GM19438 (cell line): ENCODE measurements at regions not wholly inside any gene's neighbourhood (a gene's known extent, or its start where the extent isn't known, plus 50 kb on each side); places are given as distances from the start of the nearest gene placed in this dataset.

Source experiments
- ATAC-seq: cut with Tn5 transposase; IDR thresholded peaks from one replicate; pipeline ENCODE4 v1.9.1; 2021; ENCODE audit warnings: low read depth; ENCODE audit not compliant: unreplicated experiment

DNA sequence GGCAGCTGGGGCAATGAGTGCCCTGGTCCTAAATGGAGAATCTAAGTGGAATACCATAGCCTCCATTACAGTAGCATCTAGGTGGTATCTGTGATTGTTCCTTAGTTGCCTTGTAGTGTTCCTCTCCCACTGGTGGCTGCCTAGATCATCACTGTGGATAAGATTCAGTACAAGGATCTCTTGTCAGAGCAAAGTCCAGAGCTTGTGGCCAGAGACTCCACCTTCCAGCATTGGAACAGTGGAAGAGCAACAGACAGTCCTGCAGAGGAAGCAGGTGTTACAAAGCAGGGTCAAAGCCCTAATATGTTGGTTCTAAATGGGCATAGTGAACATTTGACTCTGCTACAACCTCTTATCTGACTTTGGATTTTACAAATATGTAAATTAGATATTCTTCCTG is 194.1 kb upstream of the GRIK2 start:
- no peak for ATAC-seq

DNA sequence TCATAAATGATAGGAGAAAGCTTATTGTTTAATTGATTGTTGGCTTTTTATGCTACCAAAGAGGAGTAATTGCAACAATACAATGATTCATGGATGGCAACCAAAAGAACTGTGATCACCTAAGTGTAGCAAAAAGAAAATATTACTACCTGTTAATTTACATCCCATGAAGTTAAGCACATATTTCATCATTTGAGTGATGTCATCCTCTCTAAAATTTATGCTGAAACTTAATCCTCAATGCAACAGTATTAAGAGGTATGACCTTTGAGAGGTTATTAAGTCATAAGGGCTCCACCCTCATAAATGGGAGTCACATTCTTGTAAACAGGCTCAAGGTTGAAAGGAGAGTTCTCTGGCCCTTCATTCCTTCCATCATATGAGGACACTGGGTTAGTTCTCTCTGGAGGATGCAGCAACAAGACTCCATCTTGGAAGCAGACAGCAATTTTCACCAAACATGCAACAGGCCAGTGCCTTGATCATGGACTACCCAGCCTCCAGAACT is 190.6 kb upstream of the GRIK2 start:
- no peak for ATAC-seq

DNA sequence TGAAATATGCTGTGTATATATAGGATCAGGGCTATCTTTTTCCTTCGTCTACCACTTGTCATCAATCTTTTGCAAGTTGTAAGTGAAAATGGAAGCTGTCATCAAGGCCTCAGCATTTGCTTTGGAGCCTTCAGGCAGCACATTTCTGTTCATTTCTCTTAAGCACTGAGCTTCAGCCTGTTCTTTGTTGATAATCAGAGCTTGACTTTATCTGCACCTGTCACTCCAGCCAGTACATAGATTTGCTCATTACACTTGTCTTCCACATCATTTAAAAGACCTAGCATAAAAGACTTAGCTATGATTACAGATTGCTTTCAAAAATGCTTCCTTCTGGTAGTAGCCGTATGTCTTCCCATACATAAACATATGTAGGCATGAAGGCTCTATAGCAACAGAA is 189.8 kb upstream of the GRIK2 start:
- no peak for ATAC-seq

DNA sequence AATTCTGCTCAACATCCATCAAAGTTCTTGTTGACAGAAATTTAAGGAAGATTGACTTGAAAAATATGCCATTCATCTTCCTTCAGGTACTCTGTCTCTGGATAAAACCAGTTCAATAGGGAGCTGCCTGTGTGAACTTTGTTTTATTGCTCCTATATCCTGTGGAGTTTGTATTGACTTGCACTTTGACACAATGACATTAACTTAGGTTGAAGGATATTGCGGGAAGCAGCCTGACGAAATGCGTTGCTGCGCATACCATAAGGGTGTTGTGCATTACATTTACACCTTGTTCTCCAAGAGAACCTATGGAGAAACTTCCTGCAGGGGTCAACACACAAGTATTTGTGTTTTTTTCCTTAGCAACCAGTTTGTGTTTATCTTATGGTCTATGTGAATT is 185.4 kb upstream of the GRIK2 start:
- no peak for ATAC-seq

DNA sequence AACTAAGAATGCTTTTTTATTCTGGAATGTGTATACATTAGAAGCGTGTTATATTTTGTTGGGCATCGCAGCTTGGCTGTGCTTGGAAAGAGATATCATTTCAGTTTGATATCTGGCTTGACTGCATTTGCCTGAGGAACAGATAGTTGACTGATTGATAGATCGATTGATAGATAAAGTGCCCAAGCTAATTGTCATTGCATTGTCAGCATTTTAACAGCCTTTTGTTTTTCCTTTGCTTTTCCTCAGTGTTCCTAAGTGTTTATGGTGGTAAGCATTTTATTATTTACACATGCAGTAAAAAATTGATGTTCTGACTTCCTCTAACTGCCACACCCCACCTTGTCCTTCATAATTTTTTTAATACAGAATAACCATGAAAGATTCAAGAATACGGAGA is 180.9 kb upstream of the GRIK2 start:
- no peak for ATAC-seq

DNA sequence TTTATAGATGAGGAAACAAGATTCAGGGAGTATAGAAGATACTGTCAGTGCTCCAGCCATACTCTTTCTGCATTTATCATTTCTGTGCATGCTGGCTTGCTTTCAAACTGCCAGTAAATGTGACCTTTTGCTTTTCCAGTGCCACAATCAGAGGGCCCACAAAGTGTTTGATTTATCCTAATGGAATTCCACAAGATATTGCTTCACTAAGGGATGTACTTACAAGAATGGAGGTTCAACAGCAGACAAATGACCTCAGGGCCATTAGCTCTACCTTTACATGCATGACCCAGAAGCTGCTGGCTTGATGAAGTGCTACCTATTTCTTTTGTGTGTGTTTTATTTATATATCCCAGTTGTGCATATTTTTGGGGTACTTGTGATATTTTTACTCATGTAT is 171.5 kb upstream of the GRIK2 start:
- ATAC-seq: no peak

DNA sequence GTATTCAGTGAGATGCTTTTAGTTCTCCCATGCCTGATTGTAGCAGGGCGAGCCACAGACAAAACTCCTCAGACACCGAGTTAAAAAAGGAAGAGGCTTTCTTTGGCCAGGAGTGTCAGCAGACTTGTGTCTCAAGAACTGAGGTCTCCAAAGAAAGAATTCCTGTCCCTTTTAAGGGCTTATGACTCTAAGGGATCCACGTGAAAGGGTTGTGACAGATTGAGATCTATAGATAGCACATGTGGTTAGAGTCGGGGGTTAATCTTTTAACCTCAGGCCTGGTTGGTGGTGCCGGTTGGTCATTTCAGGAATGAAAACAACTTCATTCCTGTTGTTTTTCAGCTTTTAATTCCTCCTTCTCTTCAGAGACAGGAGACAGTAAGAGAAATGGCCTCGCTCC is 168.8 kb upstream of the GRIK2 start:
- ATAC-seq: no peak

DNA sequence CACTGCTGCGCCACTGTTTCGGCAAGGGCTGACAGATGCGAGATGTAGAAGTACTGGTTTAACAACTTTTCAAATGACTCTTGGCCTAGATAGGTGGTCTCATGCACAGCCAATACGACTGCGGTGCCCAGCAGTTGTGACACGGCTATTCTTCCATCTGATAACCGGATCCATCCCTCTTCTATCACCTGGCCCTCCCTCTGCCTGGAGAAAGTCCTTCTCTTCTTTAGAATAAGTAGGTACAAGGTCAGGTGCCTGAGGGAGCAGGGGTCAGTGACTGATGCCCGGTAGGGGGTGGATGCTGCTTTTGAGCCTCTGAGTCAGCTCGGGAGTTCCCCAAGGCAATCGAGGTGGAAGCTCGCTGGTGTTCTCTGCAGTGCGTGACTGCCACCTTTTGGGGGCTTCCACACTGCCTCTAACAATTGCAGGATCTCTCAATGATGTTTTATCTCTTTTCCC is 166.8 kb upstream of the GRIK2 start:
- no peak for ATAC-seq

DNA sequence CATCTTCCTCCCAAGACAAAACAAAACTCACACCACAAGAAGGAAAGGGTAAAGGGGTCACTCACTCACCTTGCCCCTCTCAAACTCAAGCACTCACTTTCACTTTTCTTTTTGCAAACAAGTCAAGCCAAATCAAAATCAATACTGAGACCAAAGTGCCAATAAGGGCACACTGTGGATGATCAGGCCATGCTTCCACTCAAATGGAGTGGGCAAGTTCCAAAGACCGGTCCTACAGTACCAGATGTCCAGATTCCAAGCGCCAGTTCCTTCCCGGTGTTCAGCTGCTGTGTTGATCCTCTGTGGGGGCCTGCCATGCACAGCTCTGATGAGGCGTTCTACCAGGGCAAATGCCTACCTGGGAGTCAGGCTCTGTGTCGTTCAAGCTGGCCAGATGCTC is 162.6 kb upstream of the GRIK2 start:
- no peak for ATAC-seq

DNA sequence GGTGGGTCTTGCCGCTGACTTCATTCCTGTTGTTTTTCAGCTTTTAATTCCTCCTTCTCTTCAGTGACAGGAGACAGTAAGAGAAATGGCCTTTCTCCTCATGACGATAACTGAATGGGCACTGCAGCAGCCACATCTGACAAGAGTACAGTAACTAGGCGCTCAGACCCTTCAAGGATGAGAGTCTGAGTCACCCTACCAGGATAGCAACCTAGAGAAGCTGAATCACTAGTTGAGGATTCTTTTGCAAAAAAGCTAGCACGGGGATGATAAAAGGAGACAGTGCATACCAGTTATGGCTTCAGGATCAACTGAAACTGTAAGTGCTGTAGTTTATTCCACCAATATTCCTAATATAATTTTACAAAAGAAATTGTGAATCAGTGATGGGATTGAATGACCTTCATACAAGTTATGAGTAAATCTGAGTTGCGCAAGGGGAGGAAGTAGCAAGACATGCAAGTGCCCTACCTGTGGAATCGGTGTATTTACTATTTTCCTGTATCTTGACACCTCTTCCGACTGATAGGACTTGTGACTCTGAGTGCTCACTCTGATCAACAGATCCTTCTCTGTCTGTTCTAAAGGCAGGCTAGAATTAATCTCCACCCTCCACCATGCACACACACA is 161.8 kb upstream of the GRIK2 start:
- ATAC-seq: no peak

DNA sequence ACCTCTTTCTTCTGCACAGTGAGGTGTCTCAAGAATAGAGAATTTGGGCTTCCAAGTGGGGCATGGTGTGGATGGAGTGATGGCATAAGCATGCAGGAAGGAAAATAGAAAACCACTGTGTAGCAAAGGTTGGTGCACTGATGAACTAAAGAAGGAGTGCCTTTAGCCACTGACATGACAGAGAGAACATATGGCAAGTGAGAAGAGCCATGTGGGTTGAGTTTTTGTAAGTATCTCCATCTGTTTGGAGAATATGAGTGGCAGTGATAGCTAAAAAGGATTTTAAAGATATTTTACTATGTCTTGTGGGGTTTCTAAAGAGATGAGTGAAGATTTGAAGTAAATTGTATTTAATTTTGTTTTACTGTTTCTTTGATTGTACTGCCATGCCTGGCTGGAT is 160.5 kb upstream of the GRIK2 start:
- no peak for ATAC-seq

DNA sequence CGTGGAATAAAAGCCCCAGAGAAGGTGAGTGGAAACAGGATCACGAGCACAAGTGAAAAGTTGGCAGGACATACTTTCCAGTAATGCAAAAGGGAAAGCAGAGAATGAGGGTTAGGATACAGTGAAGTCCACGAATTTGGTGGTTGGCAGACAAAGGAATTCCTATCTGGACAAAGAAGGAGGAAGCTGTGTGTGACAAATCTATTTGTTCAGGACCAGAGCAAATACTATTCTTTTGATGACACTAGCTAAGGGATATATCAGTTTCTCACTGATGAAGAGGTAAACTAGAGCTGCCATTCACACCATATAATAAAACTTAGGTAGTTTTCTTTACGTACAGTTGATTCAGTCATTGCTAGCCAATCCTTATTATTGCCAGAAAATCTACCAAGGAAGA is 156.8 kb upstream of the GRIK2 start:
- no peak for ATAC-seq

DNA sequence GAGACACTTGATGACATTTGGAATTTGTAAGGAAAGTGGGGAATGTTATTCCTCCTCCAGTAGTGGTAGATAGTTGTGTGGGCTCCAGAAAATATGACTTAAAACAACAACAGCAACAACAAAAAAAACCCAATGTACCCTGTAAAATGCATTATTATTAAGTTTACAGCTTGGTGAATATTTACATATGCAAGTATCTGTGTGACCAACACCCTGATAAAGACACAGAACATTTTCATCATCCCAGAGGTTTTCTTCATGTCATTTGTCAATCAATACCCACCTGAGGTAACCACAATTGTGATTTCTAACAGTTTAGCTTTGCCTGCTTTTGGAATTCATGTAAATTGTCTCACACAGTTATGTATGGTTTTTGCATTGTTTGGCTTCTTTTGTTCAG is 152.1 kb upstream of the GRIK2 start:
- ATAC-seq: no peak

DNA sequence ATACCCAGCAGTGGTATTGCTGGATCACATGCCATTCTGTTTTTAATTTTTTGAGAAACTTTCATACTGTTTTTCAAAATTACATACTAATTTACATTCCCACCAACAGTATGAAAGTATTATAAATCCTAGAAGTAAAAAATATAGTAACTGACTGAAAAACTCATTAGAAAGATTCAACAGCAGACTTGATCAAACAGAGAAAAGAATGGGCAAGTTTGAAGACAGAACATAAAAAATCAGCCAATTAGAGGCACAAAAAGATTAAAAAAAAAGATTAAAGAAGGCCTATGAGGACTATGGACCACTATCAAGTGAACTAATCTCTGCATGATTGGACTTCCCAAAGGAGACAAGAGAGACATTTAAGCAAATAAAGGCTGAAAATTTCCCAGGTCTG is 144.0 kb upstream of the GRIK2 start:
- no peak for ATAC-seq

DNA sequence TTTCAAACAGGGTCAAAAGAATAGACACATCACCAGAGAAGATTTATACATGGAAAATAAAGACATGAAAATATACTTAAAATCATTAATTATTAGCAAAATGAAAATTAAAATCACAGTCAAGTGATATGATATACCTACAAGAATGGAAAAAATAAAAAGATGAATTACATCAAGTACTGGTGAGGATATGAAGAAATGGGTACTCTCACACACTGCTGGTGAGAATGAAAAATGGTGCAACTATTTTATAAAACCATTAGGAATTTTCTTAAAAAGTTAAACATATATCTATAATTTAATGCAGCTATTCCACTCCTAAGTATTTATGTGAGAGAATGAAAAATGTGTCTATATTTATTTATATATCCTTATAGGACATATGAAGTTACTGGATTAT is 136.3 kb upstream of the GRIK2 start:
- no peak for ATAC-seq

DNA sequence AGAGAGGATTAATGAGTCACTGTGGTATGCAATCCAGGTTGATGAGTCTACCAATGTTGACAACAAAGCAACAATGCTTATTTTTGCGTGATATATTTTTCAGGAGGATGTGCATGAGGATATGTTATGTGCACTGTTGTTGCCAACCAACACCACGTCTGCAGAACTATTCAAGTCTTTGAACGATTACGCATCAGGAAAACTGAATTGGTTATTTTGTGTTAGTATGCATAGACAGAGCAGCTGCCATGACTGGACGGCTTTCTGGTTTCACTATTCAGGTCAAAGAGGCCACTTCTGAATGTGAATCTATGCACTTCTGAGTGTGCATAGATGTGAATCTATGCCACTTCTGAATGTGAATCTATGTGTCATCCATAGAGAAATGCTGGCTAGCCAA is 134.0 kb upstream of the GRIK2 start:
- no peak for ATAC-seq

DNA sequence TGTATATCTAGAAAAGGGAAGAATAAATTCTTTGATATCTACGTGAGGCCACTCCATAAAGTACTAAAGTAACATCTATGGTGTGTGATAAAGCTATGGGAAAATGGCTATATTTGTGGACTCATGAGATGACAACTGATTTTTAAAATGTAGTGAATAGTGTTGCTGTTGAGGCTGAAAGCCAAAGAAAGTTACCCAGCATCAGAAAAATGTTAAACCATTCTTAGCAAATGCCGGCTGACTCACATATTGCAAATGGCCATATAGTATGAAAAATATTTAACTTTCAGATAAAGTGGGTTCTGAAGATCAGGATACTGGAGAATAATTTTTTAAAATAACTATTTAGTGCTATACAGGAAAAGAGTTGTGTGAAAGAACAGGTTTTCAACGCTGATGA is 129.9 kb upstream of the GRIK2 start:
- ATAC-seq: no peak

DNA sequence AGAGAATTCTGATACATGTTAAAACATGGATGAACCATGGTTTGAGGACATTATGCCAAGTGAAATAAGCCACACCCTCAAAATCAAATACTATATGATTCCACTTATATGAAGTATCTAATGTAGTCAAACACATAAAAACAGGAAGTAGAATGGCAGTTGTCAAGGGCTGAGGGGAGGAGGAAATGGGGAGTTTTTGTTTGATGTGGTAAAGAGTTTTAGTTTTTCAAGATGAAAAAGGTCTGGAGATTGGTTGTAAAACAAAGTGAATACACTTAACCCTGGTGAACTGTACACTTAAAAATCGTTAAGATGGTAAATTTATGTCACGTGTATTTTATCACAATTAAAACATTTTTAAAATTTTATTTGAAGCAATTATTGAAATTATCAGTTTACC is 127.4 kb upstream of the GRIK2 start:
- ATAC-seq: no peak

DNA sequence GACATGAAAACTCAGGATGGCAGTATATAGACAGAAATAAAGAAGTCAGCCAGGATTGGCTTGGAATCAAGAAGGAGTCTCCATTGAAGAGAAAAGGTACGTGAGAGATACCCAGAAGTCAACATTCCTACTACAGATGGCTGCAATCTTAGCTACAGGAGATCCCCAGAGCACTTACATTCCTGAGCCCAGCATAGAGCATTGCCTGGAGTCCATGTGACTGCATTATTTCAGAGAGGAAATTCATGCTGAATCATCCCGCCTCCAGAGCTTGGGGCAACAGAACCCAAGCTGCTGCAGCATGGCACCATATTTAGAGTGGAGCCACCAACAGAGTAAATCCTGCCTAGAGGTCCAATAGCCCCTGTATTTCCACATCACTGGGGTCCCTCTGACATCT is 125.0 kb upstream of the GRIK2 start:
- ATAC-seq: no peak

DNA sequence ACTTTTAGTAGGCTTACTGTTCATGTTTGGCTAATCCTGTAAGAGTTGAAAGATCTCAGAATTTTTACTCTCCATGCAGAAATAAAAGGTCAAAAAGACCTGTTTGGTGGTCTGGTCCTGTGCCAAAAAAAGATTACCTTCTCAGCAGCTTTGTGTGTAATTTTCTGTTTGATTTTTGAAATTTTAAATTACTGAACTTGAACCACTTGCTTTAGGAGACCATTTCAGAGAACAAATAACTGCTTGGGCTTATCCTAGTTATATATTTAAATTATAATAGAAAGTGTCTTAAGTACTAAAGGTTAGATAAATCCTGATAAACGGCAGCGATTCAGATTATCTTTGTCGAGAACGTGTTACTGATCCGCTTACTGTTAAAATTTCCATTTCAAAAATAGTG is 118.3 kb upstream of the GRIK2 start:
- ATAC-seq: no peak

DNA sequence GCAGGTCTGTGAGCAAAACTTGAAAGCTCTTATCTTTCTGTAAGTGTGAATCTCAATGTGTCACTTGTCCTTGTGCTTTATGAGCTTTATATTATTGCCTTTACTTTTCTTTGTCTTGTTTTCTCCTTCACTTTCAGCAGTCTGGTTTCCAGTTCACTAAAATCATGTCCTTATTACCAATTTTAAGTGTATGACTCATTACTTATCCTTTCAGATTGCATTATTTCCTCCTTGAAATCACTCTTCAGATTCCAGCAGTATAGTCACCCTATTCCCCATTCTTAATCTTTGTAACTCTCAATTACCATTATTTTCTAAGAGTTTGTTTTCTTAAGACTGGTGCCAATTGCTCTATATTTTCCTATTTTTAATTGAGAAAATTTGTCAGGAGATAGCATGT is 117.4 kb upstream of the GRIK2 start:
- ATAC-seq: no peak

DNA sequence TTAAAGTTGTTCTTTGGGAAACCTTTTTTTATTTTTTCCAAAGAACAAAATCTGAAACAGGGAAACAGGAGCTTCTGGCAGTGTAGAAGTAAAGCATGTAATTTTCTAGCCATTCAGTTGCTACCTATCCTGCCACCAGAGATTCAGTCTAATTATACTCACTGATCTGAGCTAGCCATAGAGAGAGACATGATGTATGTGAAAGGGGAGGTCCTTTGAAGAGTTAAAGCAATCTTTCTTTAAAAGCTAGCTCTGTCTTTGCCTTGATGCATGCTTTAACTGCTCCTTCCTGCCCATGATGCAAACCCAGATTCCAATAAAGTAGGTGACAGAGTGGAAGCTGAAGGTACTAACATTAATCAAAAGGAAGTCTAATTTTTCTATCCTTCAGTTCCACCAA is 114.1 kb upstream of the GRIK2 start:
- no peak for ATAC-seq

DNA sequence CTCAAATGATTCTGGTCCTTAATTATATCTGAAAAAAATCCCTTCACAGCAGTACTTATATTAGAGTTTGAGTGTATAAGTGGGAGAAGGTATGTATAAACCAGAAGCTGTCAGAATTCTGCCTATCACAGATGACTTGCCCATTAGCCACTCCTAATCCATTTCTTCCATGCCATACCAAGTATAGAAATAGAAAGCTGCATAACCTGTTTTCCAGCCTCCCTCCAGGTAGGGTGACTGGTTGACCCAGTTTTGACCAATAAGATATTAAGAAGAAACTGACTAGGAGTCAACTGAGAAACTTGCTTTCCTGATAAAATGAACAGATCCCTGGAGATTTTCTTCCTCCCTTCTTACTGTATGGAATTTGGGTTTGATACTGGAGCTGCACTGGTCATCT is 112.2 kb upstream of the GRIK2 start:
- ATAC-seq: no peak
